IPS-15b (cell line): ENCODE measurements at regions not wholly inside any gene's neighbourhood (a gene's known extent, or its start where the extent isn't known, plus 50 kb on each side); places are given as distances from the start of the nearest gene placed in this dataset.
"Not testable (repeated sequence)": the region's sequence is repeated elsewhere in the genome, so short reads cannot be mapped to it uniquely, and the experiment has no call there.

ENCODE experiments used
- H3K27me3 ChIP-seq: one replicate; pipeline ENCODE4 v1.6.1; 2013; ENCODE audit warnings: low read length; ENCODE audit not compliant: control insufficient read depth, insufficient read depth
- H3K36me3 ChIP-seq: one replicate; pipeline ENCODE4 v1.6.1; 2013; ENCODE audit warnings: low read length; ENCODE audit not compliant: control insufficient read depth, insufficient read depth
- H3K4me1 ChIP-seq: one replicate; pipeline ENCODE4 v1.6.1; 2013; ENCODE audit warnings: mild to moderate bottlenecking, low read length; ENCODE audit not compliant: control insufficient read depth, insufficient read depth
- H3K4me3 ChIP-seq: one replicate; pipeline ENCODE4 v1.5.1; 2013; ENCODE audit warnings: low read depth, low read length
- H3K9ac ChIP-seq: one replicate; pipeline ENCODE4 v1.6.1; 2013; ENCODE audit warnings: low read depth, mild to moderate bottlenecking, low read length
- H3K9me3 ChIP-seq: one replicate; pipeline ENCODE4 v1.6.1; 2013; ENCODE audit warnings: mild to moderate bottlenecking, low read length; ENCODE audit not compliant: control insufficient read depth, insufficient read depth

DNA sequence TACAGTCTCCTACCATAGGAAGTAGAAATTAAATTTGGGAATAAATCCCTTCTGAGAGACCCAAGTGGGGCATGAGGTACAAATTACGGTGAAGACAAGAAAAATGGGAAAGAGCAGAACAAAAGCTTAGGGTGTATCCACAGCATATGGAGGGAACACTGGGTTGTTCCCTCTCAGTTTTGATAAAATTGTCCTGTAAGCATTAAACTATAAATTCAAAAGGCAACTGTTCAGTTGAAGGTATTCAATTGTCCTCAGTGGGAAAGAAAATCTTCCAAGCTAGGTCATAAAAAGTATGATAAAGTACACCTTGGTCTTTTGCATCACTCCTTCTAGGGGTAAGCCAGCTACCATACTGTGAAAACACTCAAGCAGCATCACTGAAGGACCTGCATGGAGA is 118.3 kb upstream of the LRFN5 start:
- H3K36me3 ChIP-seq, result no peaks in the 10 kb centered on the region
- no peaks in the 10 kb centered on the region for H3K9me3 ChIP-seq
- H3K4me3 ChIP-seq, result no peak overlapping the region
- H3K9ac ChIP-seq, result no peak overlapping the region
- no peaks in the 10 kb centered on the region for H3K27me3 ChIP-seq
- no peaks in the 10 kb centered on the region for H3K4me1 ChIP-seq

DNA sequence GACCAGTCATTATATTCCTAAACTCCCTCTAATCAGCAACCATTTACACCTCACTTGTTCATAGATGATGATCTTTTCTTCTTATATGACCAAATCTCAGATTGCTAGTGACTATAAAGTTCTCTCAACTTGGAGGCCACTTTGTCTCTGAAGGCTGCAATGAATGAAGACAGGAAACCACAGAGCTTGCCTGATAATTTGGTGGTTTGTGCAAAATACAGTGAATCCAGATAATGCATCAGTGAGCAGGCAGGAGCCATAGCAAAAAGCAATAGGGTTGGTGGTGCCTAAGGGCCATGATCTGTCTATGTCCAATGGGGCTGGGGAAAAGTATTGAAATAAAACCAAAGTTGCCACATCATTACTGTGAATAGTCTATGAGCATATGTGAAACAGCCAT is 123.8 kb upstream of the LRFN5 start:
- Histone ChIP-seq H3K4me1 (no peaks in the 10 kb centered on the region), H3K27me3 (no peaks in the 10 kb centered on the region), H3K4me3 (no peak overlapping the region), H3K9me3 (no peaks in the 10 kb centered on the region), H3K9ac (no peak overlapping the region), H3K36me3 (no peaks in the 10 kb centered on the region)

DNA sequence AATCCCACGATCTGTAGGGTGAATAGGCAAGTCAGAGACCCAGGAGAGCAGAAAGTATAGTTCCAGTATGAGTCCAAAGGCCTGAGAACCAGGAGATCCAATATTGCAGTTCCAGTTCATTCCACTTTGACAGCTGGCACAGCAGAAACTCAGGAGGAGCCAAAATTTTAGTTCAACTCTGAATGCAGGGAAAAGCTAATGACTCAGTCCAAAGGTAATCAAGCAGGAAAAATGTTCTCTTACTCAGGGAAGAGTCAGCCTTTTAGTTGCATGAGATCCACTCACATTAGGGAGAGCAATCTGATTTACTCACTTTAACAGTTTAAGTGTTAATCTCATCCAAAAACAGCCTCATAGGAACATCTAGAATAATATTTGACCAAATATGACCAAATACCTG is 130.2 kb upstream of the LRFN5 start:
- Histone ChIP-seq H3K36me3 (no peaks in the 10 kb centered on the region), H3K9me3 (no peaks in the 10 kb centered on the region), H3K9ac (no peak overlapping the region), H3K27me3 (no peaks in the 10 kb centered on the region), H3K4me1 (no peaks in the 10 kb centered on the region), H3K4me3 (no peak overlapping the region)

DNA sequence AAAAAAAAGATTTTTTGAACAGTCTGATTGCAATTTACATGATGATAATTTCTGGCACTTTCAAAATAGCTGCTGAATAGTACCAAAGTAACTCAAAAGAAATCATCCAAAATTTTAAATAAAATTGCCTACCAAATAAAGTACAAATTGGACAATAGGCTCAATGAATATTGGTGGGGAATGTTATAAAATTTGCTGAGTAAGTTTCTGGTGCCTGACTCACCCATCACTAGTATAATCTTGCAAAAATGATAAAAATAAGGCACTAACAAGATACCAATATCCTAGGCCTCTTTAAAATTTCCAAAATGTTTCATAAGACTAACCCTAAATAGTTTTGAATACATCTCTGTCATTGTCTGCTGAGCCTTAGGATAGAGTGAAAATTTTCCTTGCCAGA is 145.3 kb upstream of the LRFN5 start:
- no peaks in the 10 kb centered on the region for H3K9me3 ChIP-seq
- no peaks in the 10 kb centered on the region for H3K36me3 ChIP-seq
- H3K27me3 ChIP-seq, result no peaks in the 10 kb centered on the region
- H3K4me1 ChIP-seq, result no peaks in the 10 kb centered on the region
- no peak overlapping the region for H3K9ac ChIP-seq
- H3K4me3 ChIP-seq, result no peak overlapping the region

GRCh38 chr14:41457393-41457792 is 149.3 kb upstream of the LRFN5 start:
- H3K4me3 ChIP-seq, result no peak overlapping the region
- no peaks in the 10 kb centered on the region for H3K27me3 ChIP-seq
- H3K9ac ChIP-seq, result no peak overlapping the region
- no peaks in the 10 kb centered on the region for H3K4me1 ChIP-seq
- H3K36me3 ChIP-seq, result no peaks in the 10 kb centered on the region
- no peaks in the 10 kb centered on the region for H3K9me3 ChIP-seq

- no peaks in the 10 kb centered on the region for H3K27me3 ChIP-seq
- no peaks in the 10 kb centered on the region for H3K36me3 ChIP-seq
- no peaks in the 10 kb centered on the region for H3K9me3 ChIP-seq
- H3K9ac ChIP-seq, result no peak overlapping the region
- peaks cover 14% of the 10 kb centered on the region for H3K4me1 ChIP-seq
- no peak overlapping the region for H3K4me3 ChIP-seq
Observed at GRCh38 chr14:41449066-41449465, 157.6 kb upstream of the LRFN5 start.

DNA sequence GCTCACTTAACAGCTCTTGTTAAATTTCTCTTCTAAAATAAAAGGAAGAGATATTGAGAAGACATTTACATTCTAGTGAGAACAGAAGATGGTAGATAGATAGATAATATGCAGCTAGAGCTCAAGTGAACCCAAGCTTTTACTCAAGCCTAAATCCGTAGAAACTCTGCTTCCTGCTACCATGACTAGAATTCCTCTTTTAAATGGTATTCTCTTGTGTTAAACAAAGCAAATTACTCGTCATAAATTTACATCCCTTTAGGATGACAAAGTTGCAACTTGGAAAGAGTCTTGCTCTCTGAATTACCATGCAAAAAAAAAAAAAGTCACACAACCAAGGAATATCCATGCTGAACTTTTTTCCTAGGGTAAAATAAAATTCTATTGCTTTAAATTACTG is 160.7 kb upstream of the LRFN5 start:
- Histone ChIP-seq H3K36me3 (no peaks in the 10 kb centered on the region), H3K4me3 (no peak overlapping the region), H3K9ac (no peak overlapping the region), H3K9me3 (no peaks in the 10 kb centered on the region), H3K27me3 (no peaks in the 10 kb centered on the region), H3K4me1 (peaks cover 14% of the 10 kb centered on the region)

GRCh38 chr14:41423503-41423902 is 183.2 kb upstream of the LRFN5 start:
- Histone ChIP-seq H3K4me3 (no peak overlapping the region), H3K36me3 (no peaks in the 10 kb centered on the region), H3K9me3 (no peaks in the 10 kb centered on the region), H3K4me1 (no peaks in the 10 kb centered on the region), H3K9ac (no peak overlapping the region), H3K27me3 (no peaks in the 10 kb centered on the region)

GRCh38 chr14:41421308-41421707 is 185.4 kb upstream of the LRFN5 start:
- H3K36me3 ChIP-seq, H3K27me3 ChIP-seq, H3K4me1 ChIP-seq, H3K9ac ChIP-seq, H3K9me3 ChIP-seq, H3K4me3 ChIP-seq: not testable (repeated sequence)

GRCh38 chr14:41419709-41420108 is 187.0 kb upstream of the LRFN5 start:
- Histone ChIP-seq H3K27me3 (no peaks in the 10 kb centered on the region), H3K4me3 (no peak overlapping the region), H3K9ac (no peak overlapping the region), H3K9me3 (no peaks in the 10 kb centered on the region), H3K36me3 (no peaks in the 10 kb centered on the region), H3K4me1 (peaks cover 3% of the 10 kb centered on the region)

- H3K4me1 ChIP-seq, result peaks cover 3% of the 10 kb centered on the region
- no peaks in the 10 kb centered on the region for H3K27me3 ChIP-seq
- H3K9ac ChIP-seq, result no peak overlapping the region
- no peaks in the 10 kb centered on the region for H3K9me3 ChIP-seq
- no peaks in the 10 kb centered on the region for H3K36me3 ChIP-seq
- H3K4me3 ChIP-seq, result no peak overlapping the region
Observed at GRCh38 chr14:41418851-41419250, 187.8 kb upstream of the LRFN5 start.

DNA sequence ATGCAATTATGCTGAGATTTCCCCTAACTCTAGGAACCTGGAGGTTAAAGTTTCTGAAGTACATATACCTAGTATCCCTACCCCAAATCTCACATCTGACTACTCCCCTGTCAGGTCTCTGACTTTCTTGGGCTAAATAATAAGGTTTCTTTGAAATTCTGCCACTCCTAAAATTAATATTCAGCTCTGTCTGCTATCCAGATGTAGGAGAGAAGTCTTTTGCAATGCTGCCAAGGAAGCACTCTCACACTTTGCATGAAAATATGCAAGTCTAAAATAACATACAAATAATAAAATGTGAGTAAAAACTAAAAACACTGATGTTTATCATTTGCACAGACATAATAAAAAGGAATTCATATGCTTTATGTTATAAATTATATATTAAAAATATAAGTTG is 196.9 kb upstream of the LRFN5 start:
- H3K36me3 ChIP-seq, result no peaks in the 10 kb centered on the region
- H3K9me3 ChIP-seq, result no peaks in the 10 kb centered on the region
- no peaks in the 10 kb centered on the region for H3K27me3 ChIP-seq
- no peak overlapping the region for H3K4me3 ChIP-seq
- H3K4me1 ChIP-seq, result no peaks in the 10 kb centered on the region
- H3K9ac ChIP-seq, result no peak overlapping the region

- H3K9me3 ChIP-seq, result no peaks in the 10 kb centered on the region
- no peak overlapping the region for H3K4me3 ChIP-seq
- H3K36me3 ChIP-seq, result no peaks in the 10 kb centered on the region
- H3K27me3 ChIP-seq, result peaks cover 2% of the 10 kb centered on the region
- peaks cover 10% of the 10 kb centered on the region for H3K4me1 ChIP-seq
- H3K9ac ChIP-seq, result no peak overlapping the region
Observed at GRCh38 chr14:41404126-41404525, 202.6 kb upstream of the LRFN5 start.
